GM12875 (cell line): ENCODE measurements at regions not wholly inside any gene's neighbourhood (a gene's known extent, or its start where the extent isn't known, plus 50 kb on each side); places are given as distances from the start of the nearest gene placed in this dataset.

Experiments used
- H3K4me3 ChIP-seq: one replicate; pipeline ENCODE4 v1.5.1; 2011; ENCODE audit warnings: low read depth, low read length, control low read depth
- TF ChIP-seq, protein P1 (sequence below): IDR thresholded peaks from 2 replicates; pipeline ENCODE4 v1.5.1; 2011; ENCODE audit warnings: low read depth, mild to moderate bottlenecking, control low read depth, inconsistent platforms, low read length, moderate library complexity, borderline replicate concordance; ENCODE audit not compliant: insufficient read depth

GRCh38 chr1:38198099-38198498, 151.5 kb upstream of the POU3F1 start:
- TF ChIP-seq, protein P1, sequence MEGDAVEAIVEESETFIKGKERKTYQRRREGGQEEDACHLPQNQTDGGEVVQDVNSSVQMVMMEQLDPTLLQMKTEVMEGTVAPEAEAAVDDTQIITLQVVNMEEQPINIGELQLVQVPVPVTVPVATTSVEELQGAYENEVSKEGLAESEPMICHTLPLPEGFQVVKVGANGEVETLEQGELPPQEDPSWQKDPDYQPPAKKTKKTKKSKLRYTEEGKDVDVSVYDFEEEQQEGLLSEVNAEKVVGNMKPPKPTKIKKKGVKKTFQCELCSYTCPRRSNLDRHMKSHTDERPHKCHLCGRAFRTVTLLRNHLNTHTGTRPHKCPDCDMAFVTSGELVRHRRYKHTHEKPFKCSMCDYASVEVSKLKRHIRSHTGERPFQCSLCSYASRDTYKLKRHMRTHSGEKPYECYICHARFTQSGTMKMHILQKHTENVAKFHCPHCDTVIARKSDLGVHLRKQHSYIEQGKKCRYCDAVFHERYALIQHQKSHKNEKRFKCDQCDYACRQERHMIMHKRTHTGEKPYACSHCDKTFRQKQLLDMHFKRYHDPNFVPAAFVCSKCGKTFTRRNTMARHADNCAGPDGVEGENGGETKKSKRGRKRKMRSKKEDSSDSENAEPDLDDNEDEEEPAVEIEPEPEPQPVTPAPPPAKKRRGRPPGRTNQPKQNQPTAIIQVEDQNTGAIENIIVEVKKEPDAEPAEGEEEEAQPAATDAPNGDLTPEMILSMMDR, result no peak
- no peak overlapping the region for H3K4me3 ChIP-seq

DNA sequence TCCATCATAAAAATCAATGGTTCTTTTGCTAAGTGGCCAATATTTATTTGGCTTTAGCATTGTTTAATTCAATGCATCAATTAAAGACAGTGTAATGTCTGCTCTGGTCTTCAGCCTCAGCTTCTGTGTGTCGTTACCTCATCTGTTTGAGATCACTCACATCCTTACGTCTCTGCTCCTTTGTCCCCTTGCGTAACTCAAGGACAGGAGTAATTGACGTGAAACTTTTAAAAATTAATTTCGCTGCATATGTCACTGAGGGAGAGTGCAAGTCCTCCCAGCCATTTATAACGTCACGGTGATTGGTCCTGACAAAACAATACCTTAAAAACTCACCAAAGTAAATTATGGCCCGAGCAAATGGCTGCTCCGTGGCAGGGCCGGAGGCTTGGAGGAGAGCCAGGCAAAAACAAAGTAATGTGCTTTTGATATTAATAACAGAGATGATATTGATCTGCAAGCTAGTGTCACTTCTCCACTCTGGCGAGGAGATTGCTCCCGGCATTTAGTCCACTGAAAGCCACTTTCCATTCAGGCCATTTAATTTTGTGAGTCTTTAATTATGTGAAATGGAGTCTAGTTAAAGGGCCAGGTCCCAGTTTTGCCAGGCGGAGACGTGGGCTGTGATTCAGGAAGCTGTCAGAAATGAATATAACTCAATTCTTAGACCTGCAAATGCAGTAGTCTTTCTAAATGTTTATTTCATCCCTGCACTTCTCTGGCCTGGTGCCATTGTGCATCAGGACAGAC, 150.9 kb upstream of the POU3F1 start:
- TF ChIP-seq, protein P1, result no peak
- H3K4me3 ChIP-seq, result no peak overlapping the region

GRCh38 chr1:38194472-38194871, 147.9 kb upstream of the POU3F1 start:
- no peak overlapping the region for H3K4me3 ChIP-seq
- TF ChIP-seq, protein P1, result no peak

GRCh38 chr1:38193040-38193439, 146.4 kb upstream of the POU3F1 start:
- TF ChIP-seq, protein P1, result no peak
- H3K4me3 ChIP-seq, result no peak overlapping the region

DNA sequence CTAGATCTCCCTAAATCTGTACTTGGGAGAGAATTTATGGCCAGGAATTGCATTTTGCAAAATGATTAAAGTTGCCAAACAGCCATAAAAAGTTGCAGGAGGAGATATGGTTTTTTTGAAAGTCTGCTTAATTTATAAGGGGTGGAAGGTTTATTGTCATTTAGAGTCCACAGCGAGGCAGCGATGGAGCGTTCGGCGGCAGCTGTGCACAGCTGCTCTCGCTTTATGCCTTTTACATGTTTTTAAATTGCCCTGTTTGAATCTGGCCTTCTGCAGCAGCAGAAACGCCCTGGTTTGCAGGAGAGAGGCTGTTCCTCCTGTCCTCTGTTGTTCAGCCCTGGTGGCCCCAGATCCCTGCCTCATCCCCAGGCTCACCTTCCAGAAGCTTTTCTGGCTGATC, 144.9 kb upstream of the POU3F1 start:
- TF ChIP-seq, protein P1, result no peak

DNA sequence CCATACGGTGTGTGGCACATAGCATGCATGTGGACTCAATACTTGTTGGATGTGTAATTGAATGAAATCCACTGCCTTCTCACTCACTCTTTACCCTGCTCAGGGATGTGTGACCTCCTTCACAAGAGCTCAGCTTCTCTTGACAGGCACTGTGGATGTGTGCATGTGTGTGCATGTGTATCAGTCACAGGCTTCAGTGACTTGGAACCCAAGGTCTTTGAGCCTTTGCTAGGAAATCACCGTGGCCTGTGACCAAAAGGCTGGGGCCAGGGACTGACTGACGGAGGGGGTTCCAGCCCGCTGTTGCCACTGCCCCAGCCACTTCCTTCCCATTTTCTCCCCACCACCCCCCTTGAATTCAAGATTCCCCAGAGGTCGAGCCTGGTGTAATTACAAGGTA, 144.4 kb upstream of the POU3F1 start:
- TF ChIP-seq, protein P1, result no peak
- H3K4me3 ChIP-seq, result no peak overlapping the region

More for the DNA sequence above, 144.9 kb upstream of the POU3F1 start:
- no peak overlapping the region for H3K4me3 ChIP-seq

DNA sequence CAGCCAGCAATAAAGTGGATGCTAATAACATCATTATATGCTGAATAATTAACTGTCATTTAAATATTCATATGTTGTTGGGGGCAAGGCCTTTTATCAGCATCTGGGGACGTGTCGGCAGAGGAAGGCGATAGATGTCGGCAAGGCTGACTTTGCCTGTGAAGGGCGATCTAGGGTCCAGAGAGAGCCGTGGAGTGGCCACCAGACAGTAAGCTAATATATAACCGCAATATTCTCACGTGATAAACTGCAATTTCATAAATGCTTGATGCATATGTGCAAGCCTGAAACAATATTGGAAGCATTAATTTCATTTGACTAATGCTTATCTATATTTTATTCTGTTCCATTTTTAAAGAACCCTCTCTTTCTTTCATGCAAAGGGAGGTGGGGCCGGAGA, 141.0 kb upstream of the POU3F1 start:
- H3K4me3 ChIP-seq, result no peak overlapping the region
- TF ChIP-seq, protein P1, result no peak
